ENCODE measurements at regions not wholly inside any gene's neighbourhood (a gene's known extent, or its start where the extent isn't known, plus 50 kb on each side); places are given as distances from the start of the nearest gene placed in this dataset.

GRCh38 chr18:37665346-37665745, 99.7 kb upstream of the CELF4 start:
- H3K9me3 ChIP-seq, result no peaks in the 10 kb centered on the region
- DNase-seq, result no peak
- WGBS, 2 donors (ENCODE audit: low coverage in 1 of 2), result 85% methylated on average over 2 of the region's 2 CpGs; no CpG with 5 or more reads in 1 of the 2 donors
- H3K4me3 ChIP-seq, result no peak overlapping the region
- H3K36me3 ChIP-seq, result no peaks in the 10 kb centered on the region
- no peaks in the 10 kb centered on the region for H3K4me1 ChIP-seq
- H3K27me3 ChIP-seq, result no peaks in the 10 kb centered on the region
- H3K27ac ChIP-seq, result no peak overlapping the region
- intact Hi-C loops (cut with DNase I; ENCODE audit: low total_unique reads), result no loop called here
- TF ChIP-seq POLR2AphosphoS5 (IDR thresholded peaks at IDR 0.05) (no peak), EP300 (IDR thresholded peaks at IDR 0.05; ENCODE audit: low read depth) (no peak), CTCF (IDR thresholded peaks at IDR 0.05) (no peak), POLR2A (IDR thresholded peaks at IDR 0.05) (no peak)
- in situ Hi-C loops (cut with MboI; ENCODE audit: low pct_ligation_motif_present in 1 of 4, low pct_unique_long_range_greater_than_20kb in 1 of 4, low sequenced_read_pairs in 3 of 4), result no loop called here

GRCh38 chr18:37663446-37663845, 97.8 kb upstream of the CELF4 start:
- TF ChIP-seq POLR2A (IDR thresholded peaks at IDR 0.05), result no peak
- no peak for TF ChIP-seq EP300 (IDR thresholded peaks at IDR 0.05; ENCODE audit: low read depth)
- intact Hi-C loops (cut with DNase I; ENCODE audit: low total_unique reads), result no loop called here
- no peak overlapping the region for H3K27ac ChIP-seq
- no peak for DNase-seq
- in situ Hi-C loops (cut with MboI; ENCODE audit: low pct_ligation_motif_present in 1 of 4, low pct_unique_long_range_greater_than_20kb in 1 of 4, low sequenced_read_pairs in 3 of 4), result no loop called here
- 67 to 76% methylated on average over 1 to 2 of the region's 2 CpGs for WGBS, 2 donors (ENCODE audit: low coverage in 1 of 2)
- H3K4me3 ChIP-seq, result no peak overlapping the region
- no peaks in the 10 kb centered on the region for H3K36me3 ChIP-seq
- H3K27me3 ChIP-seq, result no peaks in the 10 kb centered on the region
- no peaks in the 10 kb centered on the region for H3K9me3 ChIP-seq
- H3K4me1 ChIP-seq, result no peaks in the 10 kb centered on the region

GRCh38 chr18:37662546-37663339, 97.1 kb upstream of the CELF4 start:
- Histone ChIP-seq H3K36me3 (no peaks in the 10 kb centered on the region), H3K9me3 (no peaks in the 10 kb centered on the region)

GRCh38 chr18:37662099-37662498, 96.5 kb upstream of the CELF4 start:
- Histone ChIP-seq H3K27ac (no peak overlapping the region), H3K9me3 (no peaks in the 10 kb centered on the region), H3K36me3 (no peaks in the 10 kb centered on the region), H3K27me3 (no peaks in the 10 kb centered on the region), H3K4me3 (no peak overlapping the region), H3K4me1 (no peaks in the 10 kb centered on the region)
- in situ Hi-C loops (cut with MboI; ENCODE audit: low pct_ligation_motif_present in 1 of 4, low pct_unique_long_range_greater_than_20kb in 1 of 4, low sequenced_read_pairs in 3 of 4) (no loop called here), intact Hi-C loops (cut with DNase I; ENCODE audit: low total_unique reads) (no loop called here)
- DNase-seq, result no peak
- WGBS, 2 donors (ENCODE audit: low coverage in 1 of 2), result 56% methylated on average over 3 of the region's 3 CpGs; no CpG with 5 or more reads in 1 of the 2 donors
- TF ChIP-seq POLR2A (IDR thresholded peaks at IDR 0.05) (no peak), CTCF (IDR thresholded peaks at IDR 0.05) (no peak), EP300 (IDR thresholded peaks at IDR 0.05; ENCODE audit: low read depth) (no peak), POLR2AphosphoS5 (IDR thresholded peaks at IDR 0.05) (no peak)

More at GRCh38 chr18:37662546-37663339, 97.1 kb upstream of the CELF4 start:
- in situ Hi-C loops (cut with MboI; ENCODE audit: low pct_ligation_motif_present in 1 of 4, low pct_unique_long_range_greater_than_20kb in 1 of 4, low sequenced_read_pairs in 3 of 4), result no loop called here
- intact Hi-C loops (cut with DNase I; ENCODE audit: low total_unique reads), result no loop called here
- H3K4me3 ChIP-seq, result no peak overlapping the region
- WGBS, 2 donors (ENCODE audit: low coverage in 1 of 2), result 79 to 88% methylated on average over 4 to 13 of the region's 13 CpGs
- no peaks in the 10 kb centered on the region for H3K4me1 ChIP-seq
- TF ChIP-seq POLR2AphosphoS5 (IDR thresholded peaks at IDR 0.05) (no peak), EP300 (IDR thresholded peaks at IDR 0.05; ENCODE audit: low read depth) (no peak), CTCF (IDR thresholded peaks at IDR 0.05) (no peak), POLR2A (IDR thresholded peaks at IDR 0.05) (no peak)
- no peaks in the 10 kb centered on the region for H3K27me3 ChIP-seq
- no peak overlapping the region for H3K27ac ChIP-seq
- no peak for DNase-seq
